ENCODE measurements at regions not wholly inside any gene's neighbourhood (a gene's known extent, or its start where the extent isn't known, plus 50 kb on each side); places are given as distances from the start of the nearest gene placed in this dataset.

- in situ Hi-C loops (cut with MboI; ENCODE audit: low sequenced_read_pairs, unreplicated experiment), result no loop called here
Observed at GRCh38 chr7:53191191-53191695, 155.8 kb downstream of the POM121L12 start.

DNA sequence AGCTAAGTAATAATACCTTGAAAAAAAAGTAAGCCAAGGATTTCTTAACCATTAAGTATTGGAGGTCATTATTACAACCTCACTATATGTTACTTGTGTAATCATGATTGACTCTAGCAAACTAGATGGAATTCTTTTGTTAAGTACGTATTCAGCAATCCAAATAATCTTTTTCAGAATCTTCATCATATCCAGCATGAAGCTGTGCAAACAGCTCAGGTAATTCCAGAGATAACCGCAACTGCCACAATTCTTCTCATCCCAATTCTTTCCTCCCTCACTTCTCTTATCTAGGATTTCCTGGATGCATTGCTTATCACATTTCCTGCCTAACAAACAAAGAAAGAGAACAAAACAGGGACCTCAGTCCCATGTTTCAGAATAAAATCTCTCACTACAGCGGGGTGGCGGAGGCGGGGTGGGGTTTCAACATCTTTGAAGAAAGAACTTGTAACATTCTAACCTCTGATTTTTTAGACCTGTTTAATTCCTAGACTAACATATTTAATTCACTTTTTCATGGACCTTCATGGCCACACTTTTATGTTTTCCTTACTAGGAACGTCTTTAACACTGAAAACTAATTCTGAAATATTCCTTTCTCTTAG is 156.5 kb downstream of the POM121L12 start:
- no peak for DNase-seq (ENCODE audit: low spot score)
- in situ Hi-C loops (cut with MboI; ENCODE audit: low sequenced_read_pairs, unreplicated experiment), result no loop called here
- no peak for TF ChIP-seq CTCF (IDR thresholded peaks at IDR 0.05; ENCODE audit: borderline replicate concordance, control extremely low read depth, extremely low read depth, insufficient read depth, missing control alignments)

More at GRCh38 chr7:53191191-53191695, 155.8 kb downstream of the POM121L12 start:
- TF ChIP-seq CTCF (IDR thresholded peaks at IDR 0.05; ENCODE audit: borderline replicate concordance, control extremely low read depth, extremely low read depth, insufficient read depth, missing control alignments), result no peak
- DNase-seq (ENCODE audit: low spot score), result no peak

- in situ Hi-C loops (cut with MboI; ENCODE audit: low sequenced_read_pairs, unreplicated experiment), result no loop called here
- DNase-seq (ENCODE audit: low spot score), result no peak
- no peak for TF ChIP-seq CTCF (IDR thresholded peaks at IDR 0.05; ENCODE audit: borderline replicate concordance, control extremely low read depth, extremely low read depth, insufficient read depth, missing control alignments)
Observed at GRCh38 chr7:53205006-53205405, 169.6 kb downstream of the POM121L12 start.

DNA sequence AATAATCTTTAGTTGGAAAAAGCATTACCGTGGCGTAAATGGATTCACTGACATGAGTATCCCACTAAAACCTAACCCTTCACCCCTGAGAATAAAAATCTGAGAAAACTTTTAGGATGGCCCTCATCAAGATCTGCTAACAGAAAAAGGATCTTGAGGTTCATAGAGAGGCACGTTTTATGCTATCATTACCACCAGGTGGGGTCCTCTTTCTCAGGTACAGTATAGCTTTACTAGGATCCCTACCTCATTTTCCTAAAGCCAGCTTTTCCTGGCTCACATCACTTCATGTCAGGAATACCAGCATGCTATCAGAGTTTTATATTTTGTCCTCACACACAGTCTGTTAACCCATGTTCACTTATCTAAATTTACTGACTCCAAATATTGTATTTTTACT is 173.7 kb downstream of the POM121L12 start:
- no peak for TF ChIP-seq CTCF (IDR thresholded peaks at IDR 0.05; ENCODE audit: borderline replicate concordance, control extremely low read depth, extremely low read depth, insufficient read depth, missing control alignments)
- DNase-seq (ENCODE audit: low spot score), result no peak
- in situ Hi-C loops (cut with MboI; ENCODE audit: low sequenced_read_pairs, unreplicated experiment), result no loop called here

- in situ Hi-C loops (cut with MboI; ENCODE audit: low sequenced_read_pairs, unreplicated experiment), result no loop called here
- no peak for DNase-seq (ENCODE audit: low spot score)
- TF ChIP-seq CTCF (IDR thresholded peaks at IDR 0.05; ENCODE audit: borderline replicate concordance, control extremely low read depth, extremely low read depth, insufficient read depth, missing control alignments), result no peak
Observed at GRCh38 chr7:53214463-53214862, 179.0 kb downstream of the POM121L12 start.

DNA sequence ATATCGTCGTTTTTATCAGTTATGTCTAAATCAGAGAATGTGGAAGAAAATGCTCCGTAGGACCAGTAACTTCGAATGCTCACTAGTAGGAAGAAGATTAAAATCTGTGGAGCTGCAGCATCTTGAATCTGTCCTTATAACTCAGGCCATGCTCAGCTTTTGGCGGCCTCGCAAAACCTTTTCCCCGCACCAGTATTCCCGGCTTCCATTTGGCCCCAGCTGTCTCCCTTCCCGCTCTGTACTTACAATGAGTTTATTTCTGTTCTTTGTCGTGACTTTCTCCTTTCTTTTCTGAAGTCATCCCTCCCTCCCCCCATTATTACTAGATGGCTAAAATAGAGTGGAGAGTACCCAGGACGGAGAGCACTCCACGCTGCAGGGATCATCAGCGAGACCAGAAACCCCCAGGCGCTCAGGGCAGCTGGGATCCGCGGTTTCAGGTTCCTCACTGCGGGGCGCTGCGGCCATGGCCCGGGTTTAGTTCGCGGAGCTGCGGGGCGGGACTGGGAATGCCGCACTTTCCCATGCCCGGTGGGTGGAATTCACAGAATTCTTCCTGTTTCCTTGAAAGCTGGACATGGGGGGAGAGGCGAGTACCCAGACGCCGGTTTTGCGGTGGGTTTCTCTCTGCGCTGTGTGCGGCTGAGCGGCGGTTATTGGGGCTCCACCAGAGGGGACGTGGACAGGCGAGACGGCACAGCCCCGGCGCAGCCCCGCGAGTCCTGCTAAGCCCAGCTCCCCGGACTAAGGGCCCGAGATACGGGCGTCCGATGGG is 183.5 kb downstream of the POM121L12 start:
- in situ Hi-C loops (cut with MboI; ENCODE audit: low sequenced_read_pairs, unreplicated experiment), result no loop called here
- no peak for TF ChIP-seq CTCF (IDR thresholded peaks at IDR 0.05; ENCODE audit: borderline replicate concordance, control extremely low read depth, extremely low read depth, insufficient read depth, missing control alignments)

More for the DNA sequence above, 183.5 kb downstream of the POM121L12 start:
- DNase-seq (ENCODE audit: low spot score), result no peak

Data from GM13976 (cell line).